Right lobe of liver (tissue), 4 donors: ENCODE measurements at regions not wholly inside any gene's neighbourhood (a gene's known extent, or its start where the extent isn't known, plus 50 kb on each side); places are given as distances from the start of the nearest gene placed in this dataset.

ENCODE experiments used
- CTCF ChIP-seq, 4 donors: fragments of 200-600 bp in 3 of 4; fragments of 450-650 bp in 1 of 4; IDR thresholded peaks; one replicate each; pipeline versions ENCODE4 v1.5.1 to v1.8.0; 2016 to 2022; ENCODE audit warnings: antibody characterized with exemption in 4 of 4, mild to moderate bottlenecking in 2 of 4
- POLR2A ChIP-seq: fragments of 450-650 bp; IDR thresholded peaks from one replicate; pipeline ENCODE4 v1.6.1; 2017; ENCODE audit warnings: antibody characterized with exemption, mild to moderate bottlenecking
- donor health status: DM: no; HTN: no; CAD: no.
- donor health status: DM: no; HTN: no; CAD: no.
- donor health status: DM: no; HTN: yes; CAD: no.

DNA sequence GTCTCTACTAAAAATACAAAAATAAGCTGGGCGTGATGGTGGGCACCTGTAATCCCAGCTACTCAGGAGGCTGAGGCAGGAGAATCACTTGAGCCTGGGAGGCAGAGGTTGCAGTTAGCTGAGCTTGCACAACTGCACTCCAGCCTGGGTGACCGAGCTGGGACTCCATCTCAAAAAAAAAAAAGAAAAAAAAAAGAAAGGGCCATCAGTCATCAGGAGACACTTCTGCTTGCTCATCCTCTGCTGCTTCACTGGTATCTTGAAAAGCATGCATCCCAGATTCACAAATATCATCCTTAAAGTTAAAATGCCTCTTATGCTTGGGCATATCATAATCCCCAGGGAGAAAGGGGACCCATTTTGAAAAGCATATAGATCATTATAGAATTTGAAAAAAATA is 176.6 kb upstream of the NR2F2 start:
- TF ChIP-seq CTCF (IDR thresholded peaks at IDR 0.05) (no peak), POLR2A (no peak)
